Testis (tissue), 2 donors: ENCODE measurements at regions not wholly inside any gene's neighbourhood (a gene's known extent, or its start where the extent isn't known, plus 50 kb on each side); places are given as distances from the start of the nearest gene placed in this dataset.

Experiments used
- DNase-seq: peaks from one replicate; pipeline ENCODE4 v3.0.0-alpha.2; 2019
- H3K27ac ChIP-seq, 2 donors: fragments of 200-600 bp; sonication (generic); one replicate each; pipeline ENCODE4 v1.5.1; 2019
- H3K27me3 ChIP-seq: fragments of 200-600 bp; sonication (generic); one replicate; pipeline ENCODE4 v1.5.1; 2019
- H3K36me3 ChIP-seq: fragments of 200-600 bp; sonication (generic); one replicate; pipeline ENCODE4 v1.5.1; 2017; ENCODE audit warnings: low read depth; ENCODE audit errors: missing control alignments
- H3K4me1 ChIP-seq: fragments of 200-600 bp; sonication (generic); one replicate; pipeline ENCODE4 v1.5.1; 2019
- H3K4me3 ChIP-seq, 2 donors: fragments of 200-600 bp; sonication (generic); one replicate each; pipeline ENCODE4 v1.5.1; 2017 to 2019
- H3K9me3 ChIP-seq: fragments of 200-600 bp; sonication (generic); one replicate; pipeline ENCODE4 v1.5.1; 2017
- CTCF ChIP-seq, 3 experiments: fragments of 450-650 bp in 2 of 3; fragments of 200-600 bp in 1 of 3; sonication (generic) in 1 of 3; IDR thresholded peaks; one replicate each; pipeline ENCODE4 v1.5.1; 2016 to 2019; ENCODE audit warnings: antibody characterized with exemption in 3 of 3, mild to moderate bottlenecking in 2 of 3, moderate library complexity in 1 of 3
- POLR2A ChIP-seq: fragments of 450-650 bp; IDR thresholded peaks from one replicate; pipeline ENCODE4 v1.6.1; 2017; ENCODE audit warnings: antibody characterized with exemption, mild to moderate bottlenecking, moderate library complexity
- WGBS, 2 donors: methylation state at CpG; one replicate each; pipeline ENCODE4 v1.1.5; 2018; 5-methylcytosine and 5-hydroxymethylcytosine counted together
- intact Hi-C: fragments of 100-400 bp; cut with DNase I; formaldehyde crosslinking; loops from one replicate; pipeline ENCODE4 v1.15.1; 2023; ENCODE audit warnings: low total_unique reads

- no peak for DNase-seq
- intact Hi-C loops, result no loop called here
- TF ChIP-seq POLR2A, result no peak
- TF ChIP-seq CTCF (IDR thresholded peaks at IDR 0.05), result no peak
These were observed 217.5 kb upstream of the E2F8 start for GRCh38 chr11:19458231-19458630.

GRCh38 chr11:19455731-19456130 is 215.0 kb upstream of the E2F8 start:
- no peak overlapping the region for H3K27ac ChIP-seq
- no peak for DNase-seq
- no peak overlapping the region for H3K4me3 ChIP-seq
- intact Hi-C loops, result no loop called here
- no peaks in the 10 kb centered on the region for H3K9me3 ChIP-seq
- TF ChIP-seq CTCF (IDR thresholded peaks at IDR 0.05) (no peak), POLR2A (no peak)
- H3K36me3 ChIP-seq, result no peaks in the 10 kb centered on the region
- H3K27me3 ChIP-seq, result no peaks in the 10 kb centered on the region
- WGBS, 2 donors, result 78 to 92% methylated on average over 4 of the region's 4 CpGs
- no peaks in the 10 kb centered on the region for H3K4me1 ChIP-seq

More at GRCh38 chr11:19458231-19458630, 217.5 kb upstream of the E2F8 start:
- no peaks in the 10 kb centered on the region for H3K9me3 ChIP-seq
- 87 to 94% methylated on average over 2 of the region's 2 CpGs for WGBS, 2 donors
- no peaks in the 10 kb centered on the region for H3K4me1 ChIP-seq
- H3K4me3 ChIP-seq, result no peak overlapping the region
- H3K36me3 ChIP-seq, result no peaks in the 10 kb centered on the region
- no peaks in the 10 kb centered on the region for H3K27me3 ChIP-seq
- no peak overlapping the region for H3K27ac ChIP-seq

- DNase-seq, result peak; percentile 56
- no peaks in the 10 kb centered on the region for H3K9me3 ChIP-seq
- 54 to 63% methylated on average over 9 of the region's 9 CpGs for WGBS, 2 donors
- no peaks in the 10 kb centered on the region for H3K36me3 ChIP-seq
- TF ChIP-seq POLR2A (no peak), CTCF (IDR thresholded peaks at IDR 0.05) (no peak)
- H3K4me3 ChIP-seq, result no peak overlapping the region
- no peaks in the 10 kb centered on the region for H3K4me1 ChIP-seq
- intact Hi-C loops, result no loop called here
- no peak overlapping the region for H3K27ac ChIP-seq
- no peaks in the 10 kb centered on the region for H3K27me3 ChIP-seq
These were observed 213.0 kb upstream of the E2F8 start for GRCh38 chr11:19453651-19454257.

GRCh38 chr11:19451609-19452008 is 210.9 kb upstream of the E2F8 start:
- no peak for TF ChIP-seq POLR2A
- TF ChIP-seq CTCF (IDR thresholded peaks at IDR 0.05), result no peak
- H3K27ac ChIP-seq, result no peak overlapping the region
- H3K27me3 ChIP-seq, result no peaks in the 10 kb centered on the region
- DNase-seq, result no peak
- H3K4me1 ChIP-seq, result no peaks in the 10 kb centered on the region
- intact Hi-C loops, result no loop called here
- H3K9me3 ChIP-seq, result no peaks in the 10 kb centered on the region
- H3K4me3 ChIP-seq, result no peak overlapping the region
- no peaks in the 10 kb centered on the region for H3K36me3 ChIP-seq

GRCh38 chr11:19450282-19450681 is 209.5 kb upstream of the E2F8 start:
- no peak for DNase-seq
- Histone ChIP-seq H3K4me1 (no peaks in the 10 kb centered on the region), H3K9me3 (no peaks in the 10 kb centered on the region), H3K27ac (no peak overlapping the region), H3K4me3 (no peak overlapping the region), H3K36me3 (no peaks in the 10 kb centered on the region), H3K27me3 (no peaks in the 10 kb centered on the region)
- TF ChIP-seq POLR2A, result no peak
- no peak for TF ChIP-seq CTCF (IDR thresholded peaks at IDR 0.05)
- intact Hi-C loops, result no loop called here
- WGBS, 2 donors, result 89 to 100% methylated on average over 1 of the region's 1 CpG
